ENCODE measurements at regions not wholly inside any gene's neighbourhood (a gene's known extent, or its start where the extent isn't known, plus 50 kb on each side); places are given as distances from the start of the nearest gene placed in this dataset.

- DNase-seq = no peak
- Mint-ChIP-seq H3K4me3 (no peak overlapping the region), H3K36me3 (ENCODE audit: low read depth) (no peaks in the 10 kb centered on the region), H3K9me3 (no peaks in the 10 kb centered on the region), H3K27me3 (no peaks in the 10 kb centered on the region), H3K27ac (no peak overlapping the region), H3K4me1 (peaks cover 7% of the 10 kb centered on the region)
- ChIA-PET CTCF (no interaction called here), POLR2A (no interaction called here)
- intact Hi-C loops (cut with micrococcal nuclease) = no loop called here
- no peak for ATAC-seq (ENCODE audit: low read depth)
- TF ChIP-seq CTCF (IDR thresholded peaks at IDR 0.05) = no peak
These were observed 172.6 kb downstream of the SATB1 start for GRCh38 chr3:18252578-18252977.

DNA sequence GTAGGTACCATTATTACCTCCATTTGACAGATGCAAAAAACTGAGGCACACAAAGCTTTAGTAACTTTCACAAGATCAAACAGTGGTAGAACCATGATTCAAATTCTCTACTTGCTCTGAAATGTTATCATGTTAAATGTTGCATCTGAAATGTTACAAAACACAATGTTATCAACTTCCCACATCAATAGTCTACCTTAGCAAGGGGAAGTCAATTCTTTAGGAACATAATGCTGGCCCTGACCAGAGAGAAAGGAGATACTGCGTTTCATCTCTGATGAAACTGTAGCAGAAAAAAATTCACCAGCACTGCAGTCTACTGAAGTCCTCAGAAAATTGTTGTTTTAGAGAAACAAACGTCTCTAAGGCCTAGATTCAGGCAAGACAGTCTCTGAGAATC, 174.1 kb downstream of the SATB1 start:
- TF ChIP-seq CTCF (IDR thresholded peaks at IDR 0.05) = no peak
- Mint-ChIP-seq H3K27me3 (no peaks in the 10 kb centered on the region), H3K4me1 (peaks cover 7% of the 10 kb centered on the region), H3K27ac (no peak overlapping the region), H3K4me3 (no peak overlapping the region), H3K9me3 (no peaks in the 10 kb centered on the region), H3K36me3 (ENCODE audit: low read depth) (no peaks in the 10 kb centered on the region)
- intact Hi-C loops (cut with micrococcal nuclease) = no loop called here
- ChIA-PET CTCF (no interaction called here), POLR2A (no interaction called here)
- DNase-seq = no peak
- ATAC-seq (ENCODE audit: low read depth) = no peak

DNA sequence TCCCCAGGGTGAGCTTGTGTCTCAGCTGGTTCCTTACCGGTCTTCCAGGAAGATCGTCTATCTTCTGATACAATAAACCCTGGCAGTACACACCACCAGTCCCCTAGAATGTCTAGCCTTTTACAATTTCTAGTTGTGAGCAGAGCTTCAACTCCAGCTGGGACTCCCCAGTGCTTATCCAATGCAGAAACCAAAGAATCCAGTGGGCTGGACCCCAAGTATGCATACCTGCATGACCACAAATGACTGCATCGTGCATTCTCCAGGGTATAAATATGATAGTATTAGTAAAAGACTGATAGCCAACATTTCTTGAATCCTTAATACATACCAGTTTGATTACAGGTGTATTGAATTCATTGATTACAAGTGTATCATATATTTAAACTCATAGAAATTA, 176.0 kb downstream of the SATB1 start:
- H3K27ac Mint-ChIP-seq = no peak overlapping the region
- no peak for TF ChIP-seq CTCF (IDR thresholded peaks at IDR 0.05)
- POLR2A ChIA-PET = no interaction called here
- DNase-seq (no peak), ATAC-seq (ENCODE audit: low read depth) (no peak)
- H3K9me3 Mint-ChIP-seq = no peaks in the 10 kb centered on the region
- CTCF ChIA-PET = no interaction called here
- H3K4me3 Mint-ChIP-seq = no peak overlapping the region
- no peaks in the 10 kb centered on the region for H3K27me3 Mint-ChIP-seq
- intact Hi-C loops (cut with micrococcal nuclease) = no loop called here
- peaks cover 7% of the 10 kb centered on the region for H3K4me1 Mint-ChIP-seq
- no peaks in the 10 kb centered on the region for H3K36me3 Mint-ChIP-seq (ENCODE audit: low read depth)

DNA sequence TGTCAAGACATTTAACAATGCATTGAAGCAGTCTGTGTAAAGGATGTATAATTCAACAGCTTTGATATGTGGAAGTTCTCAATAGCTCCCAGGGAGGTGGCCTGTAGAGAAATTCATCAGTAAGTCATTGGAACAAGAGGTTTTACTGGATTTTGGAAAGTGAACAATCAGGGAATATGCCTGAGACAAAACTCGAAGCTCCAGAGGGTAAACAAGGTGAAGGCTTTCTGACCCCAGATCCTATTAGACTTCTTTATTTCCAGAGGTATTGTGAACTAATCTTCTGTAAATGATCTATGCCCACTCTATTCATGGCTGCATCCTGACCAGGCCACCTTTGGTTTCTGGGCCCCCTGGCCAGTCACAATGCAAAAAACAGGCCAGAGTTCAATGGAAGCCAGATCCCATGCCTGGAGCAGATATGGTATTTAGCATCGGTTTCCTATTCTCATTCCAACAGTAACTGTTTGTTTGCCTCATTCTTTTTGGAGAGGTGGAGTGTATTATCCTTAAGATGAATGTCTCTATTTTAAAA, 177.3 kb downstream of the SATB1 start:
- H3K4me1 Mint-ChIP-seq = peaks cover 6% of the 10 kb centered on the region
- TF ChIP-seq CTCF (IDR thresholded peaks at IDR 0.05) = no peak
- H3K27me3 Mint-ChIP-seq = no peaks in the 10 kb centered on the region
- intact Hi-C loops (cut with micrococcal nuclease) = no loop called here
- DNase-seq (no peak), ATAC-seq (ENCODE audit: low read depth) (no peak)
- H3K36me3 Mint-ChIP-seq (ENCODE audit: low read depth) = no peaks in the 10 kb centered on the region
- no peak overlapping the region for H3K4me3 Mint-ChIP-seq
- POLR2A ChIA-PET = no interaction called here
- no peak overlapping the region for H3K27ac Mint-ChIP-seq
- no peaks in the 10 kb centered on the region for H3K9me3 Mint-ChIP-seq
- CTCF ChIA-PET = no interaction called here

DNA sequence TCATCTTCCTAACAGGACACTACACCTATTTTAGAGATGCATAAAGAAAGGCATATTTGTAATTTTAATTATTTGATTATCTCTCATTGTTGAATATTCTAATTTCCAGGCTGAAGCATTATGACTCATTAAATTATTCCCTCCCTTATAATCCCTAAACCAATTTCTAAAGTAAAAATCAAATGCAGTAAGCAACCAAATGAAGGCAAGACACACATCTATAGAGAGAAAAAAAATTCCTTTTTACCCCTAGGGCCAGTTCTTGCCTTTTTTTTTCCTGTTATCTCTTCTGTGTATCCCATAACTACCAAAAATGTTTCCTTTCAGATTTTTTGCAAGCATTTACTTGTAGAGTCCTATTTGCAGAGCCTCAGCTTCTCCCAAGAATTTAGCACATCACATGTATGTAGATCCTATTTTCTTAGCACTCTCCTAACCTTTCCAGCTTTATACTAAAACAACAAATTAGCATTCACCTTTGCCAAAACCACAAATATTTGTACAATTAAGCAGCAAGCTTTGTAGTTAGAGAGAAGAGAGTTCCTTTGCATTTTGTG, 177.9 kb downstream of the SATB1 start:
- no peaks in the 10 kb centered on the region for H3K4me1 Mint-ChIP-seq
- ATAC-seq (ENCODE audit: low read depth) (no peak), DNase-seq (no peak)
- no peak for TF ChIP-seq CTCF (IDR thresholded peaks at IDR 0.05)
- CTCF ChIA-PET = no interaction called here
- H3K36me3 Mint-ChIP-seq (ENCODE audit: low read depth) = no peaks in the 10 kb centered on the region
- POLR2A ChIA-PET = no interaction called here
- no peak overlapping the region for H3K27ac Mint-ChIP-seq
- no peak overlapping the region for H3K4me3 Mint-ChIP-seq
- no peaks in the 10 kb centered on the region for H3K9me3 Mint-ChIP-seq
- intact Hi-C loops (cut with micrococcal nuclease) = no loop called here
- no peaks in the 10 kb centered on the region for H3K27me3 Mint-ChIP-seq
